Gastrocnemius medialis (tissue), 4 donors: ENCODE measurements at regions not wholly inside any gene's neighbourhood (a gene's known extent, or its start where the extent isn't known, plus 50 kb on each side); places are given as distances from the start of the nearest gene placed in this dataset.

ENCODE experiments used
- CTCF ChIP-seq, 5 experiments: fragments of 450-650 bp in 3 of 5; fragments of 200-600 bp in 2 of 5; sonication (generic) in 2 of 5; IDR thresholded peaks in 4 of 5; conservative IDR thresholded peaks in 1 of 5; 1 replicate in 4 of 5; 2 replicates in 1 of 5; pipeline ENCODE4 v1.5.1; 2016 to 2019; ENCODE audit warnings: antibody characterized with exemption in 5 of 5, mild to moderate bottlenecking in 3 of 5, moderate library complexity in 3 of 5
- POLR2A ChIP-seq, 2 donors: fragments of 450-650 bp; IDR thresholded peaks; one replicate each; pipeline ENCODE4 v1.6.1; 2017; ENCODE audit warnings: antibody characterized with exemption in 2 of 2, mild to moderate bottlenecking in 2 of 2, moderate library complexity in 2 of 2

GRCh38 chr16:13553453-13553985, 366.4 kb upstream of the ERCC4 start:
- TF ChIP-seq CTCF (IDR thresholded peaks at IDR 0.05 in 4 of 5, conservative IDR thresholded peaks at IDR 0.05 in 1 of 5) = no peak
- TF ChIP-seq POLR2A (IDR thresholded peaks at IDR 0.05) = no peak
